Caco-2 (cell line): ENCODE measurements at regions not wholly inside any gene's neighbourhood (a gene's known extent, or its start where the extent isn't known, plus 50 kb on each side); places are given as distances from the start of the nearest gene placed in this dataset.

Experiments
- BruUV-seq: library from RNA; stranded (reverse); fragments of 400-500 nt; replicated peaks from 2 replicates; lab custom pipeline; 2021; lab: Mats Ljungman, UMichigan
- CTCF ChIA-PET: fragments of 300-600 bp; sonication (Branson Sonifier 250); formaldehyde crosslinking; loops from one replicate; lab custom pipeline; 2022; ENCODE audit warnings: antibody characterized with exemption; lab: Charles Lee
- POLR2A ChIA-PET: fragments of 300-600 bp; sonication (Branson Sonifier 250); formaldehyde crosslinking; loops from one replicate; lab custom pipeline; 2022; ENCODE audit warnings: antibody characterized with exemption; lab: Charles Lee
- DNase-seq, 2 experiments: peaks; one replicate each; pipeline versions ENCODE4 v3.0.0 to v3.0.0-alpha.2; 2020 to 2022
- H3K27me3 ChIP-seq: replicated peaks from 2 replicates; pipeline ENCODE4 v1.6.0; 2011; ENCODE audit warnings: low read length; ENCODE audit not compliant: control insufficient read depth, insufficient read depth
- H3K36me3 ChIP-seq: 2 replicates; pipeline ENCODE4 v1.5.1; 2011; ENCODE audit warnings: low read length; ENCODE audit not compliant: control insufficient read depth, insufficient read depth
- H3K4me1 ChIP-seq: fragments of 250-450 bp; sonication (Bioruptor Pico); 2 replicates; pipeline ENCODE4 v1.5.1; 2020; ENCODE audit warnings: mild to moderate bottlenecking
- H3K4me3 ChIP-seq: 2 replicates; pipeline ENCODE4 v1.5.1; 2011; ENCODE audit warnings: low read depth, mild to moderate bottlenecking, control low read depth, low read length
- H3K9me3 ChIP-seq: fragments of 250-450 bp; sonication (Bioruptor Pico); 2 replicates; pipeline ENCODE4 v1.5.1; 2020; ENCODE audit warnings: mild to moderate bottlenecking, moderate library complexity
- H3K27ac Mint-ChIP-seq: one replicate; pipeline ENCODE4 v1.8.0; 2022; ENCODE audit warnings: mixed read lengths; ENCODE audit not compliant: unreplicated experiment
- H3K27me3 Mint-ChIP-seq: one replicate; pipeline ENCODE4 v1.8.0; 2022; ENCODE audit warnings: mixed read lengths; ENCODE audit not compliant: insufficient read depth, unreplicated experiment
- H3K36me3 Mint-ChIP-seq: one replicate; pipeline ENCODE4 v1.8.0; 2022; ENCODE audit warnings: mild to moderate bottlenecking, mixed read lengths; ENCODE audit not compliant: insufficient read depth, unreplicated experiment
- H3K4me1 Mint-ChIP-seq: one replicate; pipeline ENCODE4 v1.8.0; 2022; ENCODE audit warnings: low read depth, mixed read lengths; ENCODE audit not compliant: unreplicated experiment
- H3K4me3 Mint-ChIP-seq: one replicate; pipeline ENCODE4 v1.8.0; 2022; ENCODE audit warnings: mild to moderate bottlenecking, moderate library complexity, mixed read lengths; ENCODE audit not compliant: unreplicated experiment
- H3K9me3 Mint-ChIP-seq: one replicate; pipeline ENCODE4 v1.8.0; 2022; ENCODE audit warnings: mixed read lengths; ENCODE audit not compliant: unreplicated experiment
- CTCF ChIP-seq, 2 experiments: fragments of 200-600 bp in 1 of 2; IDR thresholded peaks; 1 replicate in 1 of 2; 2 replicates in 1 of 2; pipeline versions ENCODE4 v1.5.1 to v1.8.0; 2011 to 2022; ENCODE audit warnings: antibody characterized with exemption in 1 of 2, control low read depth in 1 of 2, inconsistent platforms in 1 of 2, low read depth in 1 of 2, low read length in 1 of 2, mild to moderate bottlenecking in 1 of 2, moderate library complexity in 1 of 2; ENCODE audit not compliant: insufficient read depth in 1 of 2, severe bottlenecking in 1 of 2, unreplicated experiment in 1 of 2
- intact Hi-C: fragments of 100-400 bp; cut with micrococcal nuclease; formaldehyde crosslinking; loops from one replicate; pipeline ENCODE4 v1.10.0; 2022; ENCODE audit not compliant: unreplicated experiment

GRCh38 chr11:87529486-87529885 is 491.8 kb downstream of the TMEM135 start:
- H3K27ac Mint-ChIP-seq: no peak overlapping the region
- Histone ChIP-seq H3K36me3 (no peaks in the 10 kb centered on the region), H3K4me1 (no peaks in the 10 kb centered on the region), H3K27me3 (no peaks in the 10 kb centered on the region), H3K9me3 (peaks cover 3% of the 10 kb centered on the region; the same call in 1 of the 2 replicates), H3K4me3 (no peak overlapping the region)
- H3K4me1 Mint-ChIP-seq: no peaks in the 10 kb centered on the region
- DNase-seq: no peak
- ChIA-PET CTCF (no interaction called here), POLR2A (no interaction called here)
- H3K27me3 Mint-ChIP-seq: peaks cover 9% of the 10 kb centered on the region
- no peak overlapping the region for H3K4me3 Mint-ChIP-seq
- BruUV-seq: no TSS peak
- peaks cover 4% of the 10 kb centered on the region for H3K36me3 Mint-ChIP-seq
- TF ChIP-seq CTCF (IDR thresholded peaks at IDR 0.05; ENCODE audit: insufficient read depth in 1 of 2, low read depth in 1 of 2, low read length in 1 of 2, severe bottlenecking in 1 of 2, unreplicated experiment in 1 of 2): no peak
- intact Hi-C loops: no loop called here
- peaks cover 8% of the 10 kb centered on the region for H3K9me3 Mint-ChIP-seq

GRCh38 chr11:87528752-87529151 is 491.0 kb downstream of the TMEM135 start:
- no peaks in the 10 kb centered on the region for H3K36me3 ChIP-seq
- no peak overlapping the region for H3K27ac Mint-ChIP-seq
- no peaks in the 10 kb centered on the region for H3K4me1 Mint-ChIP-seq
- H3K4me1 ChIP-seq: no peaks in the 10 kb centered on the region
- TF ChIP-seq CTCF (IDR thresholded peaks at IDR 0.05; ENCODE audit: insufficient read depth in 1 of 2, low read depth in 1 of 2, low read length in 1 of 2, severe bottlenecking in 1 of 2, unreplicated experiment in 1 of 2): no peak
- ChIA-PET POLR2A (no interaction called here), CTCF (no interaction called here)
- H3K4me3 ChIP-seq: no peak overlapping the region
- no peak overlapping the region for H3K4me3 Mint-ChIP-seq
- intact Hi-C loops: no loop called here
- H3K9me3 ChIP-seq: peaks cover 9% of the 10 kb centered on the region; the same call in 1 of the 2 replicates
- H3K36me3 Mint-ChIP-seq: peaks cover 4% of the 10 kb centered on the region
- no peaks in the 10 kb centered on the region for H3K27me3 ChIP-seq
- peaks cover 6% of the 10 kb centered on the region for H3K27me3 Mint-ChIP-seq
- H3K9me3 Mint-ChIP-seq: peaks cover 15% of the 10 kb centered on the region
- no TSS peak for BruUV-seq
- DNase-seq: no peak

- H3K4me3 Mint-ChIP-seq: no peak overlapping the region
- peaks cover 10% of the 10 kb centered on the region for H3K4me1 Mint-ChIP-seq
- BruUV-seq: no TSS peak
- ChIA-PET CTCF (no interaction called here), POLR2A (no interaction called here)
- no peaks in the 10 kb centered on the region for H3K27me3 Mint-ChIP-seq
- no peak for DNase-seq
- Histone ChIP-seq H3K36me3 (no peaks in the 10 kb centered on the region), H3K9me3 (peaks cover 15% of the 10 kb centered on the region; the same call in 1 of the 2 replicates), H3K27me3 (no peaks in the 10 kb centered on the region), H3K4me3 (no peak overlapping the region), H3K4me1 (0 out of 2 replicates have a peak, but pooled peaks cover 5% of the 10 kb centered on the region)
- no peak for TF ChIP-seq CTCF (IDR thresholded peaks at IDR 0.05; ENCODE audit: insufficient read depth in 1 of 2, low read depth in 1 of 2, low read length in 1 of 2, severe bottlenecking in 1 of 2, unreplicated experiment in 1 of 2)
- no peak overlapping the region for H3K27ac Mint-ChIP-seq
- peaks cover 4% of the 10 kb centered on the region for H3K36me3 Mint-ChIP-seq
- intact Hi-C loops: no loop called here
- H3K9me3 Mint-ChIP-seq: peaks cover 17% of the 10 kb centered on the region
Measured at GRCh38 chr11:87523276-87523675, 485.5 kb downstream of the TMEM135 start.
